SK-N-SH treated with all-trans-retinoic acid at 6 μM for 48 hours (cell line): ENCODE measurements at regions not wholly inside any gene's neighbourhood (a gene's known extent, or its start where the extent isn't known, plus 50 kb on each side); places are given as distances from the start of the nearest gene placed in this dataset.

ENCODE experiments used
- ATAC-seq: fragments of 200-7000 bp; cut with Tn5 transposase; 3 replicates; pipeline ENCODE4 v1.9.1; 2020; ENCODE audit warnings: mild to moderate bottlenecking, moderate library complexity
- BACH2 ChIP-seq: fragments of 250-450 bp; sonication (Bioruptor Pico); IDR thresholded peaks from 2 replicates; pipeline ENCODE4 v1.9.0; 2021; ENCODE audit warnings: mild to moderate bottlenecking, borderline replicate concordance
- CSDC2 ChIP-seq: fragments of 250-450 bp; sonication (Bioruptor Pico); IDR thresholded peaks from 2 replicates; pipeline ENCODE4 v1.5.0; 2020; ENCODE audit warnings: mild to moderate bottlenecking, moderate library complexity
- ESRRG ChIP-seq: fragments of 250-450 bp; sonication (Bioruptor Pico); IDR thresholded peaks from 2 replicates; pipeline ENCODE4 v1.6.1; 2021; ENCODE audit warnings: mild to moderate bottlenecking
- GLIS3 ChIP-seq: fragments of 250-450 bp; sonication (Bioruptor Pico); IDR thresholded peaks from 2 replicates; pipeline ENCODE4 v1.5.0; 2020; ENCODE audit warnings: mild to moderate bottlenecking, moderate library complexity
- ISL1 ChIP-seq: fragments of 250-450 bp; sonication (Bioruptor Pico); IDR thresholded peaks from 2 replicates; pipeline ENCODE4 v2.1.2; 2022; ENCODE audit warnings: mild to moderate bottlenecking, moderate library complexity
- OSR1 ChIP-seq: fragments of 250-450 bp; sonication (Bioruptor Pico); IDR thresholded peaks from 2 replicates; pipeline ENCODE4 v1.8.0; 2022; ENCODE audit warnings: moderate library complexity, mild to moderate bottlenecking, inconsistent platforms
- PPARA ChIP-seq: fragments of 250-450 bp; sonication (Bioruptor Pico); IDR thresholded peaks from 2 replicates; pipeline ENCODE4 v1.5.0; 2020; ENCODE audit warnings: mild to moderate bottlenecking, borderline replicate concordance
- RARB ChIP-seq: fragments of 250-450 bp; sonication (Bioruptor Pico); IDR thresholded peaks from 2 replicates; pipeline ENCODE4 v1.8.0; 2021; ENCODE audit warnings: mild to moderate bottlenecking, moderate library complexity
- SNAI2 ChIP-seq: fragments of 250-450 bp; sonication (Bioruptor Pico); IDR thresholded peaks from 2 replicates; pipeline ENCODE4 v1.5.0; 2020; ENCODE audit warnings: mild to moderate bottlenecking, moderate library complexity
- TCF4 ChIP-seq: fragments of 250-450 bp; sonication (Bioruptor Pico); IDR thresholded peaks from 2 replicates; pipeline ENCODE4 v1.8.0; 2021; ENCODE audit warnings: mild to moderate bottlenecking, moderate library complexity, borderline replicate concordance
- TOX ChIP-seq: fragments of 250-450 bp; sonication (Bioruptor Pico); IDR thresholded peaks from 2 replicates; pipeline ENCODE4 v1.8.0; 2021; ENCODE audit warnings: mild to moderate bottlenecking, moderate library complexity, borderline replicate concordance
- ZC3H10 ChIP-seq: fragments of 250-450 bp; sonication (Bioruptor Pico); IDR thresholded peaks from 2 replicates; pipeline ENCODE4 v1.5.1; 2021; ENCODE audit warnings: mild to moderate bottlenecking, moderate library complexity
- ZFP3 ChIP-seq: fragments of 250-450 bp; sonication (Bioruptor Pico); IDR thresholded peaks from 2 replicates; pipeline ENCODE4 v1.5.0; 2020; ENCODE audit warnings: mild to moderate bottlenecking, moderate library complexity
- ZFP30 ChIP-seq: fragments of 450-650 bp; formaldehyde crosslinking; IDR thresholded peaks from 2 replicates; pipeline ENCODE4 v1.5.0; 2022; ENCODE audit warnings: mild to moderate bottlenecking, moderate library complexity
- ZNF565 ChIP-seq: fragments of 450-650 bp; formaldehyde crosslinking; conservative IDR thresholded peaks from 2 replicates; pipeline ENCODE4 v1.5.0; 2020; ENCODE audit warnings: low read depth, mild to moderate bottlenecking, moderate library complexity
- ZNF70 ChIP-seq: fragments of 450-650 bp; formaldehyde crosslinking; IDR thresholded peaks from 2 replicates; pipeline ENCODE4 v1.5.0; 2020; ENCODE audit warnings: mild to moderate bottlenecking, moderate library complexity
- ZNF8 ChIP-seq: fragments of 450-650 bp; formaldehyde crosslinking; IDR thresholded peaks from 2 replicates; pipeline ENCODE4 v1.5.0; 2020; ENCODE audit warnings: mild to moderate bottlenecking, moderate library complexity
- TF ChIP-seq, protein P1 (sequence below): fragments of 250-450 bp; sonication (Bioruptor Pico); IDR thresholded peaks from 2 replicates; pipeline ENCODE4 v1.5.0; 2020; ENCODE audit warnings: mild to moderate bottlenecking, moderate library complexity
- TF ChIP-seq, protein P2 (sequence below): fragments of 250-450 bp; sonication (Bioruptor Pico); IDR thresholded peaks from 2 replicates; pipeline ENCODE4 v1.8.0; 2020; ENCODE audit warnings: mild to moderate bottlenecking, moderate library complexity, borderline replicate concordance
- TF ChIP-seq, protein P3 (sequence below): fragments of 250-450 bp; sonication (Bioruptor Pico); IDR thresholded peaks from 2 replicates; pipeline ENCODE4 v1.5.1; 2020; ENCODE audit warnings: low read depth, mild to moderate bottlenecking, moderate library complexity
- TF ChIP-seq, protein P4 (sequence below): fragments of 250-450 bp; sonication (Bioruptor Pico); IDR thresholded peaks from 2 replicates; pipeline ENCODE4 v1.8.0; 2021; ENCODE audit warnings: low read depth, mild to moderate bottlenecking, moderate library complexity, borderline replicate concordance

DNA sequence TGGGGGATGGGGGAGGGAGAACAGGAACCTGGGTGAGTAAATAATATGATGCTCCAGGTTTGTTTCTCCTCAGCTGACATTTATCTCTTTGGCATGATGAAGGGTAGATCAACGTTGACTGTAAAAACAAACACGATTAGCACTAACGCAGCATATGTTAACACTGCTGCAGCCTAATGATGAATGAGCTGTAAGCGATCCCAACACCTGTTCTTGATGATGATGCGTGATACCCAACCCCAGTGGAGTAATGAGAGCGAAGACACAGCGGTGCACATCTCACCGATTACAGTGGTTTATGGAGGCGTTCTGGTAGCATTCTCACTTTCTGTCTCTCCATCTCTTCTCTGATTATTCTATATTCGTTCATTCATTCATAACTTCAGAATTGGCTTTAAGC, 640.4 kb downstream of the USP25 start:
- ATAC-seq: no peak

DNA sequence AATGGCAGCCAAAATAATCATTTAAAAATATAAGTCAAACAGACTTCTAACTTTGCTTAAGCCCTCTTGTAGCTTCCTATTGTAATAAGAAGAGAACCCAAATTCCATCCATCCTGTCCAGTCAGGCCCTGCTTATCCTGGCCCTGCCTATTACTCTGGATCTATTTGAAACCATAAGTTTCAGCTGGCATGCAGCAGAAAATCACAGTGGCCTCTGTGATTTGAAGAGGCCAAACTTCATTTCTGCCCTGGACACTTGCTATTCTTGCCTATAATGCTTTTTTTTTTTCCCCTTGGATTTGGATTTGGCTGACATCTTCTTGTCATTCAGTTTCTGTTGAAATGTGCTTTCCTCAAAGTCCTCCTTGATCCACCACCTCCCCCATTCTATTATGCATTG, 642.8 kb downstream of the USP25 start:
- no peak for ATAC-seq
- TF ChIP-seq SNAI2 (CRISPR knock-in tag) (no peak), ZFP30 (CRISPR knock-in tag) (no peak), CSDC2 (CRISPR knock-in tag) (no peak), ZNF565 (CRISPR knock-in tag) (no peak)
- TF ChIP-seq, protein P1, sequence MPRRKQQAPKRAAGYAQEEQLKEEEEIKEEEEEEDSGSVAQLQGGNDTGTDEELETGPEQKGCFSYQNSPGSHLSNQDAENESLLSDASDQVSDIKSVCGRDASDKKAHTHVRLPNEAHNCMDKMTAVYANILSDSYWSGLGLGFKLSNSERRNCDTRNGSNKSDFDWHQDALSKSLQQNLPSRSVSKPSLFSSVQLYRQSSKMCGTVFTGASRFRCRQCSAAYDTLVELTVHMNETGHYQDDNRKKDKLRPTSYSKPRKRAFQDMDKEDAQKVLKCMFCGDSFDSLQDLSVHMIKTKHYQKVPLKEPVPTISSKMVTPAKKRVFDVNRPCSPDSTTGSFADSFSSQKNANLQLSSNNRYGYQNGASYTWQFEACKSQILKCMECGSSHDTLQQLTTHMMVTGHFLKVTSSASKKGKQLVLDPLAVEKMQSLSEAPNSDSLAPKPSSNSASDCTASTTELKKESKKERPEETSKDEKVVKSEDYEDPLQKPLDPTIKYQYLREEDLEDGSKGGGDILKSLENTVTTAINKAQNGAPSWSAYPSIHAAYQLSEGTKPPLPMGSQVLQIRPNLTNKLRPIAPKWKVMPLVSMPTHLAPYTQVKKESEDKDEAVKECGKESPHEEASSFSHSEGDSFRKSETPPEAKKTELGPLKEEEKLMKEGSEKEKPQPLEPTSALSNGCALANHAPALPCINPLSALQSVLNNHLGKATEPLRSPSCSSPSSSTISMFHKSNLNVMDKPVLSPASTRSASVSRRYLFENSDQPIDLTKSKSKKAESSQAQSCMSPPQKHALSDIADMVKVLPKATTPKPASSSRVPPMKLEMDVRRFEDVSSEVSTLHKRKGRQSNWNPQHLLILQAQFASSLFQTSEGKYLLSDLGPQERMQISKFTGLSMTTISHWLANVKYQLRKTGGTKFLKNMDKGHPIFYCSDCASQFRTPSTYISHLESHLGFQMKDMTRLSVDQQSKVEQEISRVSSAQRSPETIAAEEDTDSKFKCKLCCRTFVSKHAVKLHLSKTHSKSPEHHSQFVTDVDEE (CRISPR knock-in tag): no peak

More for the DNA sequence above, 640.4 kb downstream of the USP25 start:
- TF ChIP-seq, protein P2, sequence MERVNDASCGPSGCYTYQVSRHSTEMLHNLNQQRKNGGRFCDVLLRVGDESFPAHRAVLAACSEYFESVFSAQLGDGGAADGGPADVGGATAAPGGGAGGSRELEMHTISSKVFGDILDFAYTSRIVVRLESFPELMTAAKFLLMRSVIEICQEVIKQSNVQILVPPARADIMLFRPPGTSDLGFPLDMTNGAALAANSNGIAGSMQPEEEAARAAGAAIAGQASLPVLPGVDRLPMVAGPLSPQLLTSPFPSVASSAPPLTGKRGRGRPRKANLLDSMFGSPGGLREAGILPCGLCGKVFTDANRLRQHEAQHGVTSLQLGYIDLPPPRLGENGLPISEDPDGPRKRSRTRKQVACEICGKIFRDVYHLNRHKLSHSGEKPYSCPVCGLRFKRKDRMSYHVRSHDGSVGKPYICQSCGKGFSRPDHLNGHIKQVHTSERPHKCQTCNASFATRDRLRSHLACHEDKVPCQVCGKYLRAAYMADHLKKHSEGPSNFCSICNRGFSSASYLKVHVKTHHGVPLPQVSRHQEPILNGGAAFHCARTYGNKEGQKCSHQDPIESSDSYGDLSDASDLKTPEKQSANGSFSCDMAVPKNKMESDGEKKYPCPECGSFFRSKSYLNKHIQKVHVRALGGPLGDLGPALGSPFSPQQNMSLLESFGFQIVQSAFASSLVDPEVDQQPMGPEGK: no peak
- TF ChIP-seq SNAI2 (CRISPR knock-in tag) (no peak), ZNF565 (CRISPR knock-in tag) (no peak), ESRRG (no peak), ZFP30 (CRISPR knock-in tag) (no peak), PPARA (no peak), ZNF70 (CRISPR knock-in tag) (no peak), TOX (CRISPR knock-in tag) (no peak), OSR1 (CRISPR knock-in tag) (no peak), TCF4 (CRISPR knock-in tag) (no peak), RARB (CRISPR knock-in tag) (no peak), ZFP3 (CRISPR knock-in tag) (no peak), ISL1 (no peak), CSDC2 (CRISPR knock-in tag) (no peak), BACH2 (no peak), ZC3H10 (CRISPR knock-in tag) (no peak)
- TF ChIP-seq, protein P3, sequence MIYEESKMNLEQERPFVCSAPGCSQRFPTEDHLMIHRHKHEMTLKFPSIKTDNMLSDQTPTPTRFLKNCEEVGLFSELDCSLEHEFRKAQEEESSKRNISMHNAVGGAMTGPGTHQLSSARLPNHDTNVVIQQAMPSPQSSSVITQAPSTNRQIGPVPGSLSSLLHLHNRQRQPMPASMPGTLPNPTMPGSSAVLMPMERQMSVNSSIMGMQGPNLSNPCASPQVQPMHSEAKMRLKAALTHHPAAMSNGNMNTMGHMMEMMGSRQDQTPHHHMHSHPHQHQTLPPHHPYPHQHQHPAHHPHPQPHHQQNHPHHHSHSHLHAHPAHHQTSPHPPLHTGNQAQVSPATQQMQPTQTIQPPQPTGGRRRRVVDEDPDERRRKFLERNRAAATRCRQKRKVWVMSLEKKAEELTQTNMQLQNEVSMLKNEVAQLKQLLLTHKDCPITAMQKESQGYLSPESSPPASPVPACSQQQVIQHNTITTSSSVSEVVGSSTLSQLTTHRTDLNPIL (CRISPR knock-in tag): no peak
- TF ChIP-seq, protein P4, sequence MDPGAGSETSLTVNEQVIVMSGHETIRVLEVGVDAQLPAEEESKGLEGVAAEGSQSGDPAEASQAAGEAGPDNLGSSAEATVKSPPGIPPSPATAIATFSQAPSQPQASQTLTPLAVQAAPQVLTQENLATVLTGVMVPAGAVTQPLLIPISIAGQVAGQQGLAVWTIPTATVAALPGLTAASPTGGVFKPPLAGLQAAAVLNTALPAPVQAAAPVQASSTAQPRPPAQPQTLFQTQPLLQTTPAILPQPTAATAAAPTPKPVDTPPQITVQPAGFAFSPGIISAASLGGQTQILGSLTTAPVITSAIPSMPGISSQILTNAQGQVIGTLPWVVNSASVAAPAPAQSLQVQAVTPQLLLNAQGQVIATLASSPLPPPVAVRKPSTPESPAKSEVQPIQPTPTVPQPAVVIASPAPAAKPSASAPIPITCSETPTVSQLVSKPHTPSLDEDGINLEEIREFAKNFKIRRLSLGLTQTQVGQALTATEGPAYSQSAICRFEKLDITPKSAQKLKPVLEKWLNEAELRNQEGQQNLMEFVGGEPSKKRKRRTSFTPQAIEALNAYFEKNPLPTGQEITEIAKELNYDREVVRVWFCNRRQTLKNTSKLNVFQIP (CRISPR knock-in tag): no peak
- TF ChIP-seq, all 23 proteins: peak for 0

DNA sequence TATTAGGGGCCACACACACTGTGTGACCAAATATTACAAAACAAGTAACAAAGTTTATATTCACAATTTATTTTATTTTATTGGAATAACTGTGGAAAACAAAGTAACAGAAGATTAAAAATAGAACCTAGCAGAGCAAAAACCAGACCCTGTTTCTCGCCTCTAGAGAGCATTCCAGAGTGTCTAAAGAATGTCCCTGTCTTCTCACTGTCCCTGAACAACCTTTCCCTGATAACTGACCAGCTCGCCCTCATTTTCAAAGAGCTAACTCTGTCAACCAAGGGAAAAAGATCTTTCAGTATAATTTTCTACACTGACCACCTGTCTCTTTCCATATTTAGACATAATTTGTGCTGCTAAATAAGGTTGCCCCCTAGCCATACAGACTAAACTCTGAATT, 646.9 kb downstream of the USP25 start:
- no peak for TF ChIP-seq GLIS3 (CRISPR knock-in tag)

DNA sequence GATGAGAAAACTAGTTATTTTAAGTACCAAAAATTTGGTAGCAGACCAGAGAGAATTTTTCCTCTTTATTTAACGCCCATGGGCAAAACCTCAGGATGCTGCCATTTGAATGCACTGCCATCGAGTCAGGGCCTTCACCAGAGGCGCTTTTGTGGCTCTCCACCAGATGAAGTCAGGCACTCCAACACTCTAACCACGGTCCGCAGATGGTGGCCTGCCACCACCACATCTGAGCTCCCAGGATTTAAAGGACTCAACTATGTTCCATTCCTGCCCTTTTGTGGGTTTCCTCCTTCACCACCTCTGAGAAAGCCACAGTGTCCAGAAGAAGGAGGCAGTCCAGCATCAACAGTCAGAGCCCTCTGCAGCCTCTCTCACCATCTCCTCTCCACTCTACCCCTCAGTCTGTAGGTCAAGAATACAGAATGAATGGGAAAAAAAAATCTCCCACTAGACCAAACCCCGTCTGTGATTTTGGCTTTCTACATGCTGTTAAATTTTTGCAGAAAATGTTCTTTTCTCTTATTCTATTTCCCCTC, 647.4 kb downstream of the USP25 start:
- no peak for ATAC-seq
- TF ChIP-seq CSDC2 (CRISPR knock-in tag): no peak
- TF ChIP-seq PPARA: no peak
- TF ChIP-seq, protein P4 (CRISPR knock-in tag): no peak
- TF ChIP-seq TOX (CRISPR knock-in tag): no peak
- TF ChIP-seq, protein P3 (CRISPR knock-in tag): no peak
- no peak for TF ChIP-seq ZFP30 (CRISPR knock-in tag)
- no peak for TF ChIP-seq ZNF565 (CRISPR knock-in tag)
- no peak for TF ChIP-seq GLIS3 (CRISPR knock-in tag)
- TF ChIP-seq ZNF8 (CRISPR knock-in tag): no peak
- no peak for TF ChIP-seq ZFP3 (CRISPR knock-in tag)
- no peak for TF ChIP-seq SNAI2 (CRISPR knock-in tag)
- TF ChIP-seq ZC3H10 (CRISPR knock-in tag): no peak
- no peak for TF ChIP-seq TCF4 (CRISPR knock-in tag)

More for the DNA sequence above, 646.9 kb downstream of the USP25 start:
- no peak for ATAC-seq
